ENCODE measurements at regions not wholly inside any gene's neighbourhood (a gene's known extent, or its start where the extent isn't known, plus 50 kb on each side); places are given as distances from the start of the nearest gene placed in this dataset.
"Not testable (repeated sequence)": the region's sequence is repeated elsewhere in the genome, so short reads cannot be mapped to it uniquely, and the experiment has no call there.

DNA sequence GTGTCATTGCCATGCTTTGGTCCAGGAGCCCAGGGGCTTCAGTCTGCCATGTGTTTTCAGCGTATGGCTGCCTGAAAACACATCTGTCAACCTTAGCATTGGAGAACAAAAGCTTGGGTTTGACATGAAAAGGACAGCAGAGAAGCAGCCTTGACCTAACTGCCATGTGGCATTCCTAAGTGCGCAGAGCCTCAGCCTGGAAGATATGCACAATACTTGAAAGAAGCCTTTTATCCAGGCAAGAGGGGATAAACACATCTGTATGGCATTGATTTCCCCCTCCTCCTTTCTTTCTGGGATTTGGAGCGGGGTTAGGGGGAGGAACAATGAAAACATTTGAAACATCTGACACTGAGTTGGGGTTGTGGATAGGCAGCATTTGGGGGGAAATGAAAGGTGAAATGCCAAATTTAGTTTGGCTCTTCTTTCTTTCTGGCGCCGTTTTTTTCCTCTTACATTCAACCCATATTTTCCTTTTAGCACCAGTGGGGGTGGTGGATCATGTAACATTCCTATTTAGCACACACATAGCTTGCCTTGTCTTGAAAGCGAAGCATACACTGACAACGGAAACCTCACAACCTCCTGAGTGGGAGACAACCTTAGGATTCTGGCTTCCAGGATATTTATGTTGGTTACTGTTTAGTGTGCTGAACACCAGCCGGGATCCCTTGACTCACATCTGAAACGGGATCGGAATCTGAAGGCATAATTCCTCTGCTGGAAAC lies 177.0 kb downstream of the C12orf75 start:
- Mint-ChIP-seq H3K4me3 (no peak overlapping the region), H3K27me3 (peaks cover 2 to 37% of the 10 kb centered on the region in 2 donors), H3K4me1 (no peaks in the 10 kb centered on the region), H3K9me3 (no peaks in the 10 kb centered on the region), H3K27ac (peak overlapping the region in 1 of 8 donors; percentile 26), H3K36me3 (no peaks in the 10 kb centered on the region)
- ChIA-PET CTCF (no interaction called here), POLR2A (no interaction called here)
- H3K4me1 ChIP-seq (ENCODE audit: insufficient read depth, low read length), result no peaks in the 10 kb centered on the region
- H3K4me3 ChIP-seq (ENCODE audit: low read length), result no peak overlapping the region
- no peaks in the 10 kb centered on the region for H3K27me3 ChIP-seq (ENCODE audit: insufficient read depth, low read length, poor library complexity, severe bottlenecking)
- no peaks in the 10 kb centered on the region for H3K36me3 ChIP-seq (ENCODE audit: insufficient read depth, low read length)
- H3K27ac ChIP-seq (ENCODE audit: low read depth, low read length), result no peak overlapping the region
- DNase-seq, result no peak
- no peaks in the 10 kb centered on the region for H3K9me3 ChIP-seq (ENCODE audit: low read length)

DNA sequence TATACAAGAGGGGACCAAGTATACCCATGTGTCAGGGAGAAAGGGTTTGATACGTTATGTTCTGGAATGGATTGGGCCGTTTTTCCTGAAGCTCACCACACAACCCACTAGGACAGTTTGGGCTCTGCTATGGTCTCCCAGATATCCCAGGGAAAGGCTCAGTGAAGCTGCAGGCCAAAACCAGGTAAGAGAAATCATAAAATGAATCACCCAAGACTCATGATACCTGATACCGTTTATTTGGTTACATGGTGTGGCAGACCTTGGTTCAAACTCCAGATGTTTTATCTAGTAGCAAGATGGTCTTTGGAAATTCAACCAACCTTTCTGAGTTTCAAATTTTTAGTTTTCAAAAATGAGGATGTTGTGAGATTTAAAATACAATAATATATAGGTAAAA lies 177.6 kb downstream of the C12orf75 start:
- Histone ChIP-seq H3K4me3 (ENCODE audit: low read length) (no peak overlapping the region), H3K4me1 (ENCODE audit: insufficient read depth, low read length) (no peaks in the 10 kb centered on the region), H3K36me3 (ENCODE audit: insufficient read depth, low read length) (no peaks in the 10 kb centered on the region), H3K9me3 (ENCODE audit: low read length) (no peaks in the 10 kb centered on the region), H3K27me3 (ENCODE audit: insufficient read depth, low read length, poor library complexity, severe bottlenecking) (no peaks in the 10 kb centered on the region), H3K27ac (ENCODE audit: low read depth, low read length) (no peak overlapping the region)
- no peak for DNase-seq
- no peaks in the 10 kb centered on the region for H3K36me3 Mint-ChIP-seq
- POLR2A ChIA-PET, result no interaction called here
- H3K4me1 Mint-ChIP-seq, result no peaks in the 10 kb centered on the region
- CTCF ChIA-PET, result no interaction called here
- H3K27me3 Mint-ChIP-seq, result peaks cover 5 to 33% of the 10 kb centered on the region in 2 donors
- H3K4me3 Mint-ChIP-seq, result no peak overlapping the region
- H3K9me3 Mint-ChIP-seq, result no peaks in the 10 kb centered on the region
- no peak overlapping the region for H3K27ac Mint-ChIP-seq

DNA sequence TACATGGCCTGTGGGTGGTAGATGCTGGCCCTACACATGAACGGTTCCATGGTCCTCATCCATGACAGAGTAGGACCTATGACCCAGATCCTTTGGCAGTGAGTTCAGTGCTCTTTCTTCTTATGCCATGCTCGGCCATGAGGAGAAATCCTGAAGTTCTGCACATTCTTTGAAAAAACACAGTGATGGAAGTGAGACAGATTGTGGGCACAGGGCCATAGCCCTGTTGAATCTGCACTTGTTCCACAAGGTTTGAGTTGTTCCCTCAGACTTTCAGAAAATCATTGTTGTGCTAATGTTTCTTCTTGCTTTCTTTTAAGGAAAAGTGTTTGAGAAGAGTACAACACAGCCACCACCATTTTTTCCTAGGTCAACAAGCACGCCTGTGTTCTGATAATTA lies 180.0 kb downstream of the C12orf75 start:
- Mint-ChIP-seq H3K36me3 (no peaks in the 10 kb centered on the region), H3K4me1 (no peaks in the 10 kb centered on the region), H3K9me3 (no peaks in the 10 kb centered on the region), H3K27ac (no peak overlapping the region), H3K4me3 (no peak overlapping the region), H3K27me3 (peaks cover 6 to 14% of the 10 kb centered on the region in 2 donors)
- Histone ChIP-seq H3K36me3 (ENCODE audit: insufficient read depth, low read length) (no peaks in the 10 kb centered on the region), H3K9me3 (ENCODE audit: low read length) (no peaks in the 10 kb centered on the region), H3K27me3 (ENCODE audit: insufficient read depth, low read length, poor library complexity, severe bottlenecking) (no peaks in the 10 kb centered on the region), H3K4me3 (ENCODE audit: low read length) (no peak overlapping the region), H3K4me1 (ENCODE audit: insufficient read depth, low read length) (no peaks in the 10 kb centered on the region), H3K27ac (ENCODE audit: low read depth, low read length) (no peak overlapping the region)
- CTCF ChIA-PET, result no interaction called here
- DNase-seq, result no peak
- POLR2A ChIA-PET, result no interaction called here

DNA sequence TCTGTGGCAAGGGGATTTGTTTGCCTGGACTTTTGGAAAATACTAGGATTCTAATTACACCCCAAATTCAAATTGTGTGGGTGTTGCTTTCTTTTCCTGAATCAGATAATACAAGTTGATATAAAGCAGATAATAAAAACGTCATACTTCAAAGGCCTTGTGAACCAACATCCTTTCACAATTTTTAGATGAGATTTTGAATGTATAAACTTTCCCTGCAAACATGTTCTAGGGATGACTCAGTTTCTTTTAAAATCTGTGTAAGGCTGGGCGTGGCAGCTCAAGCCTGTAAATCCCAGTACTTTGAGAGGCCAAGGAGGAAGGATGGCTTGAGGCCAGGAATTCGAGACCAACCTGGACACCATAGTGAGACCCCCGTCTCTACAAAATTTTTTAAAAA lies 182.4 kb downstream of the C12orf75 start:
- H3K9me3 Mint-ChIP-seq; H3K4me1 ChIP-seq (ENCODE audit: insufficient read depth, low read length); POLR2A ChIA-PET; DNase-seq; H3K36me3 ChIP-seq (ENCODE audit: insufficient read depth, low read length); H3K27ac ChIP-seq (ENCODE audit: low read depth, low read length); H3K36me3 Mint-ChIP-seq; H3K9me3 ChIP-seq (ENCODE audit: low read length); H3K27ac Mint-ChIP-seq; H3K4me1 Mint-ChIP-seq; H3K4me3 Mint-ChIP-seq; H3K27me3 ChIP-seq (ENCODE audit: insufficient read depth, low read length, poor library complexity, severe bottlenecking); CTCF ChIA-PET; H3K4me3 ChIP-seq (ENCODE audit: low read length); H3K27me3 Mint-ChIP-seq: not testable (repeated sequence)

DNA sequence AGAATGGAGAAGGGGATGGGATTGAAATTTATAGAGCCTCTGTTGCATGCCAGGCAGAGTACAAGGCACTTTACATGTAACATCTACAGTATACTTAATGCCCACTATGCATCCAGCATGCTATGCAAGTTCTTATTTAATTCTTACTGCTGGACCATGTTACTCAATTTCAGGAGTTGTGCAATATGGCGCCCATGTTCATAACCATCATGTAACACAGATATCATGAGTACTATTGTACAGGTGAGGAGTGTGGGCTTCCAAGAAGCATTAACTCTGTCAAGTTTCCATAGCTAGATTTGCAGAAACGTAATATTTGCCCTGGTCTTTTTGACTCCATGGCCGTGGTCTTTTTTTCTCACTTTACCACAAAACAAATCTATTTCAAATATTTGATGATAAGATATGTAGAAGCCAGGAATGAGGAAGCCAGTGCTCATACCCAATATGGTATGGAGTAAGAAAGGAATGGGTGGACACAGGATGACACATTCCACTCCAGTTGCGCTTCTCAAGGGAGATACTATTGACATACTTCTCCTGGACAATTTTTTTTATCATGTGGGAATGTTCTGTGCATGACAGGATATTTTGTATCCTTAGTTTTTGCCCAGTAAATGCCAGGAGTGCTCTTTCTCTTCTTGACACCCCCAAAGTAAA lies 191.8 kb downstream of the C12orf75 start:
- no peak overlapping the region for H3K4me3 Mint-ChIP-seq
- CTCF ChIA-PET, result no interaction called here
- peaks cover 0 to 3% of the 10 kb centered on the region in 2 donors for H3K27me3 Mint-ChIP-seq
- peaks cover 0 to 7% (median 0%) of the 10 kb centered on the region in 3 donors for H3K36me3 Mint-ChIP-seq
- Histone ChIP-seq H3K9me3 (ENCODE audit: low read length) (no peaks in the 10 kb centered on the region), H3K36me3 (ENCODE audit: insufficient read depth, low read length) (no peaks in the 10 kb centered on the region), H3K27me3 (ENCODE audit: insufficient read depth, low read length, poor library complexity, severe bottlenecking) (no peaks in the 10 kb centered on the region), H3K27ac (ENCODE audit: low read depth, low read length) (no peak overlapping the region), H3K4me3 (ENCODE audit: low read length) (no peak overlapping the region), H3K4me1 (ENCODE audit: insufficient read depth, low read length) (no peaks in the 10 kb centered on the region)
- peaks cover 0 to 3% (median 0%) of the 10 kb centered on the region in 5 donors for H3K9me3 Mint-ChIP-seq
- no peak overlapping the region for H3K27ac Mint-ChIP-seq
- DNase-seq, result no peak
- H3K4me1 Mint-ChIP-seq, result no peaks in the 10 kb centered on the region
- POLR2A ChIA-PET, result no interaction called here

DNA sequence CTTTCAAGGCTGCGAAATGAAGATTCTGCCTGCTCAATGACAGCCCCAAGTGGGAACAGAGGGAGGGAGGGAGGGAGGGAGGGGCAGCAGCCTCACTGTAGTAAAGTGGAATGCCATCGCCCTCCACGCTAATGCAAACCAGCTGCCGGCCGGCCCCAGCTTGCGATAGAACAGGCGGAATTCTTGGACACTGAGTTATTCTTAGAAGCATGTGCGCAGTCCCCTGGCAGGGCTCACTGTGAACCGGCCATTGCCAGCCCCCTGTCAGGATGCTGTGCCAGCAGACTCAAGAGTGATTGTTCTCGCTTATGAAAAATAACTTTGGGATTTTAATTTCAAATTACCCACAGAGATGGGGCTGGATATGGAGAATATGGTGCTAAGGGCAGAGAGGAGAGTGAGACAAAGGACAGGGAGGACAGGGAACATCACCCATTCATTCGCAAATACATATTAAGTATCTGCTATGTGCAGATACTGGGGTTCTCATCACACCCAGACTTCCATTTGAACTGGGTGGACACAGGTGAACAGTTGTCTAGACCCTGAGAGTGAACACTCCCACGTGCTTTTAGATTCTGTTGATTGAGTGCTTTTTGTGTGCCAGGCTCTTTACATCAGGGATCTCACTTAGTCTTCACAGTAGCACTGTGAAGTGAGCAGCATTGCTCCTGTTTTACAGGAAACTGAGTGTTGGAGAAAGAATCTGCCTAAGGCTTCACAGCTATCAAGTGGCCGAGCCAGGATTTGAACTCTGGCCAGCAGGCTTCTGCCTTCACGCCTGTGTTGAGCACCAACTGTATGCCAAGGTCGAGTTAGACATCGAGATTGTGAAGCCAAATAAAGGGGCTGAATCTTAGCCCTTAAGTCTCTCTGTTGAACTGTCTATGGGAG lies 192.9 kb downstream of the C12orf75 start:
- Histone ChIP-seq H3K36me3 (ENCODE audit: insufficient read depth, low read length) (no peaks in the 10 kb centered on the region), H3K27ac (ENCODE audit: low read depth, low read length) (no peak overlapping the region), H3K9me3 (ENCODE audit: low read length) (no peaks in the 10 kb centered on the region), H3K27me3 (ENCODE audit: insufficient read depth, low read length, poor library complexity, severe bottlenecking) (no peaks in the 10 kb centered on the region), H3K4me3 (ENCODE audit: low read length) (no peak overlapping the region), H3K4me1 (ENCODE audit: insufficient read depth, low read length) (no peaks in the 10 kb centered on the region)
- H3K27ac Mint-ChIP-seq, result no peak overlapping the region
- H3K4me1 Mint-ChIP-seq, result no peaks in the 10 kb centered on the region
- no peak for DNase-seq
- H3K27me3 Mint-ChIP-seq, result peaks cover 0 to 3% of the 10 kb centered on the region in 2 donors
- ChIA-PET POLR2A (no interaction called here), CTCF (no interaction called here)
- peak overlapping the region in 1 of 7 donors; percentile 2 for H3K4me3 Mint-ChIP-seq
- H3K9me3 Mint-ChIP-seq, result peaks cover 0 to 3% (median 0%) of the 10 kb centered on the region in 5 donors
- H3K36me3 Mint-ChIP-seq, result peaks cover 0 to 7% (median 0%) of the 10 kb centered on the region in 3 donors

DNA sequence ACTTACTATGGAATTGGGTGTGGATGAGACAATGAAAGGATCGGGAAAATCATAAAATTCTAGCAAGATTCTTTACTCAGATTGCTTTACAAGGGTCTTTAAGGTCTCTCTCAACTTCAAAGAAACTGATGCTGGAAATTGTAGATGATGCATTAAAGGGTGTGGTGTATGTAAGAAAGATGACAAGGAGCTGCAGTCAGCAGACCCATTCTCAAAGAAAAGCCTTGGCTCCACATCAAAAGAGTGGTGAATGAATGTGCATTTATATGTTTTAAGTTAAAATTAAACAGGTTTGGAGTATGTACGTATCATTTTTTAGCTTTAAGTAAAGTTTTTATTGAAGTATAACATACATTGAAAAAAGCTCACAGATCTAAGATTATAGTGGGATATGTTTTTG lies 194.5 kb downstream of the C12orf75 start:
- no peak overlapping the region for H3K4me3 ChIP-seq (ENCODE audit: low read length)
- H3K4me1 Mint-ChIP-seq, result no peaks in the 10 kb centered on the region

DNA sequence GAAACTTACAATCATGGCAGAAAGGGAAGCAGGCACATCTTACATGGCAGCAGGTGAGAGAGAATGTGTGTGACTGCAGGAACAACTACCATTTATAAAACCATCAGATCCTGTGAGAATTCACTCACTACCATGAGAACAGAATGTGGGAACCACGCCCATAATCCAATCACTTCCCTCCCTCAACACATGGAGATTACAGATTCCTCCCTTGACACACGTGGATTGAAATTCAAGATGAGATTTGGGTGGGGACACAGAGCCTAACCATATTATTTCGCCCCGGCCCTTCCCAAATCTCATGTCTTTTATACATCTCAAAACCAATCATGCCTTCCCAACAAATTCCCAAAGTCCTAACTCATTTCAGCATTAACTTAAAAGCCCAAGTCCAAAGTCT lies 203.6 kb downstream of the C12orf75 start:
- Mint-ChIP-seq H3K27me3 (peaks cover 16 to 28% of the 10 kb centered on the region in 2 donors), H3K9me3 (peaks cover 8 to 16% (median 10%) of the 10 kb centered on the region in 5 donors), H3K4me3 (no peak overlapping the region), H3K4me1 (no peaks in the 10 kb centered on the region), H3K27ac (no peak overlapping the region), H3K36me3 (peaks cover 0 to 14% (median 1%) of the 10 kb centered on the region in 3 donors)
- Histone ChIP-seq H3K4me3 (ENCODE audit: low read length) (no peak overlapping the region), H3K27ac (ENCODE audit: low read depth, low read length) (no peak overlapping the region), H3K4me1 (ENCODE audit: insufficient read depth, low read length) (no peaks in the 10 kb centered on the region), H3K9me3 (ENCODE audit: low read length) (no peaks in the 10 kb centered on the region), H3K36me3 (ENCODE audit: insufficient read depth, low read length) (no peaks in the 10 kb centered on the region), H3K27me3 (ENCODE audit: insufficient read depth, low read length, poor library complexity, severe bottlenecking) (no peaks in the 10 kb centered on the region)
- POLR2A ChIA-PET, result no interaction called here
- DNase-seq, result no peak
- CTCF ChIA-PET, result no interaction called here

More for the DNA sequence above, 194.5 kb downstream of the C12orf75 start:
- no peaks in the 10 kb centered on the region for H3K4me1 ChIP-seq (ENCODE audit: insufficient read depth, low read length)
- no peak overlapping the region for H3K27ac ChIP-seq (ENCODE audit: low read depth, low read length)
- no peaks in the 10 kb centered on the region for H3K36me3 ChIP-seq (ENCODE audit: insufficient read depth, low read length)
- Mint-ChIP-seq H3K27me3 (peaks cover 2 to 4% of the 10 kb centered on the region in 2 donors), H3K4me3 (no peak overlapping the region), H3K27ac (no peak overlapping the region), H3K9me3 (peaks cover 0 to 3% (median 0%) of the 10 kb centered on the region in 5 donors), H3K36me3 (peaks cover 0 to 11% (median 0%) of the 10 kb centered on the region in 3 donors)
- ChIA-PET CTCF (no interaction called here), POLR2A (no interaction called here)
- no peak for DNase-seq
- H3K27me3 ChIP-seq (ENCODE audit: insufficient read depth, low read length, poor library complexity, severe bottlenecking), result no peaks in the 10 kb centered on the region
- no peaks in the 10 kb centered on the region for H3K9me3 ChIP-seq (ENCODE audit: low read length)
